HUDEP-2 (cell line): ENCODE measurements at regions not wholly inside any gene's neighbourhood (a gene's known extent, or its start where the extent isn't known, plus 50 kb on each side); places are given as distances from the start of the nearest gene placed in this dataset.
"Not testable (repeated sequence)": the region's sequence is repeated elsewhere in the genome, so short reads cannot be mapped to it uniquely, and the experiment has no call there.

Source experiments
- DNase-seq, 76 experiments: peaks; one replicate each; lab custom pipeline; 2025; ENCODE audit not compliant: unreplicated experiment in 76 of 76; lab: John Stamatoyannopoulos, UW

DNA sequence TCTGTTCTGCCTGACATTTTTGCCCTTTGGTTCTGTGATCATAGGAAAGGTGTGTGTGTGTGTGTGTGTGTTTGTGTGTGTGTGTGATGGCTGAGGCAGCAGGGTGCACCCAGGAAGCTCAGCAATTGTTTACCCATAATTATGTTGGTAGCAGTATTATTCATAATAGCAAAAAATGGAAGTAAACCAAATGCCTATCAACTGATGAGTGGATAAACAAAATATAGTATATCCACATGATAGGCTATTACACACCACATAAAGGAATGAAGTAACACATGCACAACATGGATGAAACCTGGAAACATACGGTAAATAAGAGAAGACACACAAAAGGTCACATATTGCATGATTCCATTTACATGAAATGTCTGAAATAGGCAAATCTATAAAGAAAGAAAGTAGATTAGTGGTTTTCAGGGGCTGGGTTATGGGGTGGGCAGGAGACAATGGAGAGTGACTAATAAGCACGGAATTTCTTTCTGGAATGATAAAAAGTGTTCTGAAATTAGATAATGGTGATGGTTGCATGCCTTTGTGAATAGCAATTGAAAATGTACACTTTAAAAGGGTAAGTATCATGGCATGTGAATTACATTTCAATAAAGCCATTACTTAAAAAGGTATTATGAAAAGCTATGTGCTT, 167.2 kb downstream of the POLR2M start:
- no peak for DNase-seq

DNA sequence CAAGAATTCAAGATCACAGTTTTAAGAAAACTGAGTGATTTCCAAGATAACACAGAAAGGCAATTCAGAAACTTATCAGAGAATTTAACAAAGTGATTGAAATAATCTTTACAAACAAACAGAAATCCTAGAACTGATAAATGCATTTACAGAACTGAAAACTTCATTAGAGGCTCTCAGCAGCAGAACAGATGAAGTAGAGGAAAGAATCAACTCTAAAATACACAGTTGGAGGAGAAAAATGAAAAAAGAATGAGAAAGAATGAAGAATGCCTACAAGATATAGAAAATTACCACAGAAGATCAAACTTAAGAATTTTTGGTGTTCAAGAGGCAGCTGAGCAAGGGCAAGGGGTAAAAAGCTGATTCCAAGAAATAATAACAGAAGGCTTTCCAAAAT, 168.8 kb downstream of the POLR2M start:
- no peak for DNase-seq

DNA sequence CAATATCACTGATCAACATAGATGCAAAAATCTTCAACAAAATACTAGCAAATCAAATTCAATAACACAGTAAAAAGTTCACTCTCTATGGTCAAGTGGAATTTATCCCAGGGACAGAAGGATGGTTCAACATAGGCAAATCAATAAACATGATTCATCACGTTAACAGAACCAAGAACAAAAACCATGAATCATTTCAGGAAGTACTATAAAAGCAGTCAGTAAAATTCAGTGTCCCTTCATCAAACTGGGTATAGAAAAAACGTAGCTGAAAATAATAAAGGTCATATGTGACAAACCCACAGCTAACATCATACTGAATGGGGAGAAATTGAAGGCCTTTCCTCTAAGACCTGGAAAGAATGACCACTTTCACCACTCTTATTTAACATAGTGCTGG, 172.1 kb downstream of the POLR2M start:
- no peak for DNase-seq

DNA sequence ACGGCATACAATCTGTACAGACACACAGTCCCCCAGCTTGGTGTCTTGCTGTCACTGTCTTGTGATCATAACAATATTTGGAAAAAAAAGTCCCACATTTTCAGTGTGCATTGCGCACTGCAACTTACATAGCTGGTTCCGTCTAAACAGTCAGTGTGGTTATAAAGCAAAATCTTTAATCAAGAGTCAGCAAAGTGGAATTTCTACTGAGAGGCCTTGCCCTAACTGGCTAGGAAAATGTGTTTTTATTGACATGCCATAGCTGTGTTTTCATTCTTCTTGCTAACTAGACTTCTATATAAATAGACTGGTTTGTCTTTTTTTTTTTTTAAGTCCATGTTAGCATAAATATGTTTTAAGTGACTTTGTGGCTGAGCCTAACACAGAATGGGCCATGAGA, 174.8 kb downstream of the POLR2M start:
- no peak for DNase-seq

DNA sequence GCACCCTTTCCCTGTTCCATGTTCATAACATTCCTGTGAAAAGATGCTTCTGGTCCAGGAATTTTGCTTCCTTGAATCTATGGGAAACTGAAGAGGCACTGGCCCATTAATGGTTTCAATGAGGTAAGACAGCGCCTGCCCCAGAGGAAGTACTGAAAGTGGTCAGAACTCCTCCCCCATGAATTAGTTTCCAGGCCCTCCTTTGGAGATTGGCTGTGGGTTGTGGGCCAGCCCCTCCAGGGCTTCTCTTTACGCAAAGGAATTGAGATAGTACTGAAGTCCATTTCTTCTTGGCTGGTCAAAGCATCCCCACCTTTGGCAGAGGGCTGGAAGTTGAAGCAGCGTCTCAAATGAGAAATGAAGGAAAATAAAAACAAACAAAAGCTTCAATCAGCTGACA, 175.5 kb downstream of the POLR2M start:
- DNase-seq = no peak

DNA sequence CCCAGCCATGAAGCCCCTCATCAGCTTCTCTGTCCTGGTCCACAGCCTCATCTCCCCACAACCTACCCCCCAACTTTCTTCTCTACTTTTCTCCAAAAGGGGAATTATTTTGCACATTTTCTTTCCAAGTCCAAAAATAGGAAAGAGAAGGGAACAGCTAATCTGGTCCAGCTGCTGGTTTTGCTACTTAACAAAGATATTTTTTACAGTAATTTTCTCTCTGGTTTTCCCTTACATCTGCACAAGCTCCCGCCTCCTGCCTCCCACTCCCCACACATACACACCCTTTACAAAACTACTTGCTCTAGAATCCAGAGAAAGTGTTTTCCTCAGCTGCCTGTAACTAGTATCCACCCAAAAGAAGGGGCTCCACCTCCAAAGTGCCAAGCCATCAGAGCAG, 177.2 kb downstream of the POLR2M start:
- no peak for DNase-seq

DNA sequence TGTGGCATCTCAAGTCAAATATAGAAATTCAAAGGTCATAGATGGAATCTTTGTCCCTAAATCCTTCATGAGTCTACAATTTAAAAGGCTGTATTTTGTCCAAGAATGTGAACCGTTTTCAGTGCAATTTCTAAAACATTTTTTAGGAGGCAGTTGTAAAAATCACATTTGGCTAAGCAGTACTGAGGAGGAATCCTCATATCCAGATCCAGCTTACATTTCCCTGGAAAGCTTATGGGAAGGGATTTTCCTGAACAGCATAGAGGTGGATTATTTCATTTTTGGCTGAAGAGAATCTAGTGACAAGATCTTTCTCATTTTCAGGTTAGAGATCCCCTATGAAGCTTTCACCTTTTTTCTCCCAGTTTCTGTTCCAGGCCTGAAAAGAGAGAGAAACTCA, 178.4 kb downstream of the POLR2M start:
- no peak for DNase-seq

DNA sequence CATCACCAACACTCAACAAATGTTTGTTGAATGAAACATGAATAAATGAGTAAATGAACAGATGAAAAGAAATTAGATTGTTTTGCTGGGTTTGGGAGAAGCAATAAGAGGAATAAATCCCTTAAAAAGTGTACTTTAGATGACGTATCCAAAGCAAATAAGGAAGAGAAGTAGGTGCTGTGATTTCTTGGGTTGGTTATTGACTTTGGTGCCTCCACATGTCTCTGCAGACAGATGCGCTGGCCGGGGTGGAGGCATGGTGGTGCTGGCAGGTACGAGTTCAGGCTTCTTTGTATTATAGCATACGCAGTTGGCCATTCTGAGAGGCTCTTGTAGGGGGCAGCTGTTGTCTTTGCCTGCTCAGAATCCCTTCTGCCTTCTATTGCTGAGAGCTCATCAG, 178.9 kb downstream of the POLR2M start:
- DNase-seq = no peak

DNA sequence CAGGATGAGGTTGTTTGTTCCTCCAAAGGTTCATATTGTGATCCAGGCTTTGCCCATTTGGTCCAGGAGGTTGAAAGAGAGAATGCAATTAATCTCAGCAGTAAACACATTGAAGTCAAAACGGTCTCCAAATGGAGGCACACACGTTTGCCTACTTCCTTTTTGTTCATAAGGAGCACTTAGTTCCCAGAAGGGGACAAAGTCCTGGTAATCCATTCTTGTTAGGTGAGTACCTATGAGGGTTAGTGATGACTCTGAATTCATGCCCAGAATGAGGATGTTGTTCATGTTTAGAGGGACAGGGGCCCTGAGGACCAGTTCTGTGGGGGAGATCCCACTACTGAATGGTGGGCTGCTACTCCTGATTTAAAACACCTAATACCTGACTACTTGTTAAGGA, 177.7 kb downstream of the ALDH1A2 start:
- DNase-seq = no peak

DNA sequence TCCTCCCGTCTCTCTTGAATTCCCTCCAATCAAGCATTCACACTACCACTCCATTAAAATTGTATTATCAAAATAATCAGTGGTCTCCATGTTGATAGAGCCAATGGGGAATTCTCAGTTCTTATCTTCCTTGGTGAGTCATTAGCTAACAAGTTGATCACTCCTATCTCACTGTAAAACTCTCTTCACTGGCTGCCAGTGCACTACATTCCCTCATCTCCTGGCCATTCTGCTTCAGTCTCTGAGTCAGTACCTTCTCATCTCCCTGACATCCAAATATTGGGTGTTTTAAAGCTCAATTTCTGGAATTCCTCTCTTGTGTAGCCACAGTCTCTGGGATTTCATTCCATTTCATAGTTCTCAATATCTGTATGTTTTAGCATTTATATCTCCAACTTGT, 175.2 kb downstream of the ALDH1A2 start:
- no peak for DNase-seq

DNA sequence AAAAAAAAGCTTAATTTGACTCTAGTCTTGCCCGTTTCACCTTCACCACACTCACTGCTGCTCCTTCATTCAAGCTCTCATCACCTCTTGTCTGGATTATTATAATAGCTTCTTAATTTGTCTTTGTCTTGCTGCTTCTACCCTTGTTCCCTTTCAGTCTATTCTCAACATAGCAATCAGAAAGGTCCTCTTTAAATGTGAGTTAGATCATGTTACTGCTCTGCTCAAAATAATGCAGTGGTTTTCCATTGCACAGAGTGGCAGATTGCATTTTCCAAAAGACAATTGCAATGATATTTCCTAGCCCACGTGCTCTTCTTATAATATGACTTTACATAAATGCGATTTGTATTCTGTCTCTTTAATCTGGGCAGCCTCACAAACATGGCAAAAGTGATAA, 174.6 kb downstream of the ALDH1A2 start:
- DNase-seq = no peak

DNA sequence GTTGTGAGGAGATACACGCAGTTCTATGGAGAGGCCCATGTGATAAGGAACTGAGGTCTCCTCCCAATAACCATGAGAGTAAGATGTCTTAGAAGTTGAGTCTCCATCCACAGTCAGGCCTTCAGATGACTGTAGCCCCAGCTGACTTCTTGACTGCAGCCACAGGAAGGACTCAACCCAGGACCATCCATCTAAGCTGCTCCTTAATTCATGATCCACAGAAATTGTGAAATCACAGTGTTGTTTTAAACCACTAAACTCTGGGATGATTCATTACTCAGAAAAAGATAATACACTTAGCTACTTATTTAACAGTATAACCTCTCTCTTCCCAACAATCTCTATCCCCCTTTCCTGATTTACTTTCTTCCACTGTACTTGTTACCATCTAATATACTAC, 173.3 kb downstream of the ALDH1A2 start:
- DNase-seq = no peak

DNA sequence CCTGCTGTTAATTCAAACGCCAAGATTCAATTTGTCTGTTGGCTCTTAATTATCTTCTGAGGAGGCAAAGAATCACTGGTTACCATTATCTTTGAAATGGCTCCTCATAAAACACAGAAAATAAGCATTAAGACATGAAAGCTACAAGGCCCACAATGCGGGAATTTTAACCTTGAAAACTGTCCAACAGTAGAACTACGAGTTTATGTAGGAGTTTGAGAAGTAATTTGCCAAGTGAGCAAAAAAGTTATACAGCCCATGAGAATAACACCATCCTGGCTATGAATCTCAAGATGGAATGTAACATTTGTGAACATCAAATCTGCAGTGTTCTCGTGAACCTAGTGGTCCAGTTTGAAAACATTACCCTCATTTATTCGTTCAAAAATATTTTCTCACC, 172.5 kb downstream of the ALDH1A2 start:
- DNase-seq = no peak

DNA sequence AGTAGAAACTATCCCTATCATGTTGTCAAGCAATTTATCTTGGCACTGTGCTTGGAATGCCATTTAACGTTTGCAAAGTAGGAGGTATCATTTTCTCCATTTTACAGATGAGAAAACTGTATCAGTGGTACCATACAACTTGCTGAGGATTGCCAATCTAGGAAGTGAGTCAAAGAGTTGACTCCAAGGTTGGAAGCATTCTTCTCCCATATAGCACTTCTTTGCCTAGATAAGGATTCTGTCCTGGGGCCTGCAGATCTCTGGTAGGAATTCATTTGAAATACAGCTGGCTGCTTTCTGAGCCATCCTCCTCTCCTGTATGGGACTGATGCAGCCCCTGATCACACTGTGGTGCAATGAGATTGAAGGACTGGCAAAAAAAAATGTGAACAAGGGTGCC, 170.2 kb downstream of the ALDH1A2 start:
- no peak for DNase-seq

DNA sequence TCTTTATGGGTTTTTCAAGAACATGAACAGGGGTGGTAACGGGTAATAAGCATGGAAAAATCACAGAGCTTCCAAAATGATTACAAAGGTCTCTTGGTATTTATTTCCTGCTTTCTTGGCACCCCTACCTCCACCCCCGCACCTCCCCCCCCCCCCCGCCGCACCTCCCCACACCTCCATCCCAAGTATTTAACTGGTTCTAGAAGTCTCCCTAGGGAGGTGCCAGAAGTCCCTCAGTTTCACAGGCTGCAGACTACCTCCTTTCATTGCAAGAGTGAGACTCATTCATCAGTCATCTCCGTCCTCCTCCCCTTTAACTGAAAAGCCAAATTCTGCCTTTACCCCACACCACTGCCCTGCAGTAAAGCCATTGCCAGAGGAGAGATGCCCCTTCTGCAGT, 169.4 kb downstream of the ALDH1A2 start:
- no peak for DNase-seq

DNA sequence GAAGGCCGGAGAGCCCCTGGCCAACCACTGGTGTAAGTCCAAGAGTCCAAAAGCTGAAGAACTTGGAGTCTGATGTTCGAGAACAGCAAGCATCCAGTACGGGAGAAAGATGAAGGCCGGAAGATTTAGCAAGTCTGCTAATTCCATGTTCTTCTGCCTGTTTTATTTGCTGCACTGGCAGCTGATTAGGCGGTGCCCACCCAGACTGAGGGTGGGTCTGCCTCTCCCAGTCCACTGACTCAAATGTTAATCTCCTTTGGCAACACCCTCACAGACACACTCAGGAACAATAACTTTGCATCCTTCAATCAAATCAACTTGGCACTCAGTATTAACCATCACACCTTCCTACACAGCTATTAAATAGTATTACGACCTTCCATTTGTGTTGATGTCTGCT, 168.6 kb downstream of the ALDH1A2 start:
- not testable (repeated sequence) for DNase-seq

DNA sequence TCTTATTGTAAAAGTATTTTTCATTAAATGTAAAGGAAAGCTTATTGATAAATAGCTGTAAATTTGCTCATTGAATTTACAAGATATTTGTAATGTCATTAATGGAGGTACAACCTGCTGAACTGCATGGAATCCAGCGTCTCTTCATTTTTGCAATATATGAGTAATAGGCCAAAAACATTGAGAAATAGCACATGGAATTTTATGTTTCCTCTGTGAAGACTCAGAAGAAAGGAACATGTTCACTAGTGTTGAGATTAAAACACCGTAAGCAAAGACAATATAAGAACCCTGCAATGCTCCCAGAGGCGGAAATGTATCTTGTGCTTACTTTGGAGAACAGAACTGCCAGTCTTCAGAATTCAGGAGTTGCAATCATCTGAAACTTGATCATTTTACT, 167.6 kb downstream of the ALDH1A2 start:
- no peak for DNase-seq

DNA sequence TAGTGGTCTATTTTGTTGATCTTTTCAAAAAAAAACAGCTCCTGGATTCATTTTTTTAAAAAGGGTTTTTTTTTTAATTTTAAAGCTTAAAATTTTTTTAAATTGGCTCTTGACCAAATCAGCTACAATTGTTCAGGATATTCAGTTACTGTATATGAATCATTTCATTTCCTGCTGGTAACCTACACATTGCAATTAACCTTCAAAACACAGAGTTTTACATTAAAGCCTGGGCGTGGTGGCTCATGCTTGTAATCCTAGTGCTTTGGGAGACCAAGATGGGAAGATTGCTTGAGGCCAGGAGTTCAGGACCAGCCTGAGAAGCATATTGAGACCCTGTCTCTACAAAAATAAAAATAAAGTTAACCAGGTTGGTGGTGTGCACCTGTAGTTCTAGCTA, 163.4 kb downstream of the ALDH1A2 start:
- DNase-seq = no peak
